ENCODE measurements at regions not wholly inside any gene's neighbourhood (a gene's known extent, or its start where the extent isn't known, plus 50 kb on each side); places are given as distances from the start of the nearest gene placed in this dataset.

DNA sequence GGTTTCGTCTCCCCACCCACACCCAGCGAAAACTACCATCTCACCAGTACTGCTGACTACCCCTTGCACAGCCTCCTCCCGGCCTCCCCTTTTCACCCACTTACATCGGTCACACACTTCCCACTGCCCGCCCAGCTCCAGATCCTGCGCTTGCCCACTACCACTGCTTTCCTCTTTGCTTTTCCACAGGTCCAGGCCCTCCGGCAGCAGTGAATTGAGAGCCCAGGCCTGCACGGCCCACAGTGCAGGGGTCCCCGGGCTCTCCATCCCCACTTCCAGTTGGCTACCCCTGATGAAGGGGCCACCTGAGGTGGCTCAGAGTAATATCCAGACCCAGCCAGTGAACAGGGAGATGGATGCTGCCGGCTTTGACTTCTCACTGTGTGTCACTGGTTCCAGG is 120.2 kb upstream of the FSTL4 start:
- DNase-seq, result no peak

DNA sequence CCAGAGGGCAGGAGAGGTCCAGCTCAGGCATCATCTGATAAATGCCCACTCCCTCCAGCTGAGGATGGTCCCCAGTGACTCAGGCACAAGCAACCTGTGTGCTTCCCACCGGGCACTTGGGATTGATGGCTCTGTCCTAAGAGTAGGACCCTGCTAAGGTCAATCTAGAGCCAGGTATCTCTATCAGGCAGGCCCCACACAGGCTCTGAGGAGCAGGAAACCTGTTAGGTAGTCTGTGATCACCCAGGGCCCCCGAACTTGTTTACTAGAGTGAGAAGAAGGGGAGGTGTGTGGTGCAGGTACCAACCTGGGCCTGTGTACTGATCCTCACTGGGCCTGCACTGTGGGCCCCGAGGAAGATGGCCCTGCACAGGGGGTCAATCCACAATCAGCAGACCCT is 119.6 kb upstream of the FSTL4 start:
- no peak for DNase-seq

DNA sequence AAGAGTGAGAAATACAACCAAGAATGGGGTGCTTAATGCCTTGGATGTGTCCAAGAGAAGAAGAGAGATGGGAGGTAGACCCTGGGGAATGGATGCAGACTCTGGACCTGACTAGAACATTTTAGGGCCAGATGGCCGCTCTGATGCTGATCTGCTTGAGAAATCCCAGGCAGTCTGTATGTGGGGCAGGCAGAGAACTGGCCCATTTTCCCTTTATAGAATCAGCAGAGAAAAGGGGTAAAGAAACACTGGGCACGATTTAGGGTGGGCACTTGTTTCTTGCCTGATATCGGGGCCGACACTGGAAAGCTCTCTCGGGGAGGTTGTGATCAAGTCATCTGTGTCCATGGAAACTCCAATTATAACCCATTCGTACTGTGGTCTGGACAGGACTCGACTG is 118.5 kb upstream of the FSTL4 start:
- no peak for DNase-seq

DNA sequence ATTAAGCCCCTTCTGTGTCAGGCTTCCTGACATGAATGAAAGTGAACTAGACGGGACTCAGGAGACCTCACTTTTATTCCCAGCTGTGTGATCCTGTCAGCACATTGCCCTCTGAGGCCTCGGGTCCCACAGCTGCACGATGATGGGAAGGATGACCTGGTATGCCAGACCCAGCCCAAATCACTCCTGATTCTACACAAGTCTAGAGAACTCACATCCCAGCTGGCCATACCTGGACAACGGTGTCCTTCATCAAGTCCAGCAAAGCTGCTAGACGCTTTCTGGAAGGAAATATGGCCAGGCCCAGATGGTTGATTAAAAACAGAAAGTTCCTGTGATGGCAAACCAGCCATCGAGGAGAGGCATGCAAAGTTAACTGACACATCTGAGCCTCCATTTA is 118.0 kb upstream of the FSTL4 start:
- DNase-seq, result no peak

DNA sequence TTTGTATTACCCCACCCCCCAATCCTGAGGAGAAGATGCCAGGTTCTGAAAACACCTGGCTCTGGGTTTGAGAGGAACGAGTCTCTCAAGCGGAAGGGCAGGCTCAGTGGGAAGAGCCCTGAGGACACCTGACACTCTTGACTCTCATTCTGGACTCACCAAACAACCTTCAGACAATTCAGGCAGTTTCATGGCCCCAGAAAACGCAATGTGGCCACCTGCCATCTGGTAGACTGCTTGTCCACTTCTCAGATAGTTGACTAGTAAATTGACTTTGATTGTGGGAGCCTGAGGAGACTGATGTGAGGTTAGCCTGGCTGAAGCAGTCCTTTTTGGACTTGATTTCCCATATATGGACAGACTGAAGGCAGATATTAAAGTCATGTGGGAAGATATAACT is 117.5 kb upstream of the FSTL4 start:
- no peak for DNase-seq

DNA sequence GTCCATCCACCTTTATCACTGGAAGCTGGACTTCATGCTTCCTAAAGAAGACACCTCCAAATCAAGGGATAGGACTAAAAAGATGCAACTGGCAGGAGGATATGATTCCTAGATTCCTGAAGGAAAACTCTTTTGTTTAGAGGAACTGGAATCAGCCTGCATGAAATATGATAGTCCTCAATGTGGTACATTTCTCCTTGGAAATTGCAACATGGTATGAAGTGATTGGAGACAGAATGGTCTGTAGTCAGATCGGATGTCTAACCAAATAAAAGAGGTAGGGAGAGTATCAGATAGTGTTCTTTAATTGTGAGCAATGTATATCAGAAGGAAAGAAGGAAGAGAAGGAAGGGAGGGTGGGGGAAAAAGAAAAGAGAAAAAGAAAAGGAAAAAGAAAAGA is 116.1 kb upstream of the FSTL4 start:
- DNase-seq, result no peak

DNA sequence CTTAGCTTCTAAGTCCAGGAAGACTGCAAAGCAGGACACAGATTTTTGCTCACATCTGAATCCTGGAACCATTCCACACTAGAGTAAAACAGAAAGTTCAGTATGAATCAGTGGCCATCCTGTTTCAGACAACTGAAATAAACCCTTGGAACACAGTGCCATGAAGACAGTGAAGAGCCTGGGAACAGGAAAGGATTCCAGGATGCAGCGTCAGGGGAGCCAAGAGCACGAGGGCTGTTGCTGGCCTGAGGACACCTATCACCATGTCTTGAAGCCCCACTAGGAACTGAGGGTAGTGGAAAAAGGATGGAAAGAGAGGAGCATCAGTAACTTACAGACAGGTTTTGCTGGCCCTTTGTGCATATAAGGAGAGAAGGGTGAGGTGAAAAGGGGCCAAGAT is 115.3 kb upstream of the FSTL4 start:
- no peak for DNase-seq

DNA sequence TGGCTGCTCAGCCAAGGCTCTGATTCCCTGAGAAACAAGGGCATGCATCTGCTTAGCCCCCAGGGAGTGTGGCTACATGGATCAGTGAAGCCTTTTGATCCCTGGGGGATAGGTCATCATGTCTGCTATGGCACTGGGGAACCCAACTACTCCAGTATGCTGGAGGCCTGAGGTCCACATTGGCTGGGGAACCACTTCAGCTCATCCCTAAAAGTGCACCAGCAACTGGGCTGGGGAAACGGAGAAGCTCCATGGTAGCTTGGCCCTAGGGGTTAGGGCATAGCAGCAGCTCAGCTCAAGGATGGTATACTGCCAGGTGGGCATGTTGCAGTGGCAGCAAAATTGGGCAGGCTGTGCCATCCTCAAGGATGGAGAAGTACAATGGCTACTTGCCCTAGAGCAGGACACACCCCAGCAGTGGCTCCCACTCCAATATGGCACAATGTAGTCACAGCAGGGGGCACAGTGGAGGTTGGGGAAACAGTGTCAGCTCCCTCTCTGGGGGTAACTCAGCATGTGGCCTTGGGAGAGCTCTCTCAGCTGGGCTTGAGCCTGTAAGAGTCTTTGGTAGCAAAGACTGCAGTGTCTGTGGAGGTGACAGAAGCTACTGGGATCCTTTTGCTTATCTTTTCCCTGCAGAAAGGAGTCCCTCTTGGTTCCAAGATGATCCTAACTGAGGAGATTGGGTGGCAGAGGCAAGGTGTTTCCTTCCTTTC is 111.5 kb upstream of the FSTL4 start:
- DNase-seq, result no peak

DNA sequence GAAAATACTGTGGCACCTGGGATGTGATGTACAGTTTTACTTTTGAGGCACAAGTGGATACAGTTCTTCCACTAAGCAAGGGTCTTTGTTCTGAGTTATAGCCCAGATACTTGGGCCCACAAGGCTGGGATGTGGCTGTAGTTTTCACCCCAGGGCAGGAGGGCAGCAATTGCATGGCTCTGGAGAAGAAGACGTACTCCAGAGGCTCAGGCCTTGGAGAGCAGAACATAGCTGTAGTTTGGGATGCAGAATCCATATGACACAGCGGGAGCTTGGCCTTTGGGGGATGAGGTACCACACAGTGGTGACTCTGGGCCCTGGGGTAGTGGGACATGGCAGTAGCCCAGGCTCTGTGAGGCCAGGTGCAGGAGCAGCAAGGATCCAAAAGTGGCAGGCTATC is 110.8 kb upstream of the FSTL4 start:
- no peak for DNase-seq

DNA sequence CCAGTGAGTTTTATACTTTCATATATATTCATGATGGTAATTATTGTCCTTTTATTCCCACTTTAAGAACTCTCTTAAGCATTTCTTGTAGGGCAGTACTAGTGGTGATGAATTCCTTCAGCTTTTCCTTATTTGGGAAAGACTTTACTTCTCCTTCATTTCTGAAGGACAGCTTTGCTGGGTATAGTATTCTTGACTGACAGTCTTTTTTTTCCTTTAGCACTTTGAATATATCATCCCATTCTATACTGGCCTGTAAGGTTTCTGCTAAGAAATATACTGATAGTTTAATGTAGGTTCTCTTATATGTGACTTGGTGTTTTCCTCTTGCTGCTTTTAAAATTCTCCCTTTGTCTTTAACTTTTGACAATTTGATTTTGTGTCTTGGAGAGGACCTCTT is 109.0 kb upstream of the FSTL4 start:
- DNase-seq, result no peak

DNA sequence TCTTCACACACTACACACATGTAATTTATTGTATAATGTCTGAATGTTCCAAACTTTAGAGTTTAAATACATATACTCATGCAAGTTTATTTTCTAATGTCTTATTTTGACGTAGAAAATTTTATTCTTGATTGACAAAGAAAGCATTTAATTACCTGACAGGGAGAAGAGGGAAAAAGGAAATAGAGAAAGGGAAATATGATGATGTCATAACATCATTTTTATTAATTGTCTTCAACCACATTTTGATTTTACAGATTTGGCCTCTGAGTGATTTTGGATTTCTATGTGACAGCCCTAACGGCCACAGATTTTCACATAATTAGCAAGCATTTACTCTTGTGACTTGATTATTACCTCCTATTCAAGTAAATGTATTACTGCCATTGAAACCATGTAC is 106.1 kb upstream of the FSTL4 start:
- DNase-seq, result no peak

DNA sequence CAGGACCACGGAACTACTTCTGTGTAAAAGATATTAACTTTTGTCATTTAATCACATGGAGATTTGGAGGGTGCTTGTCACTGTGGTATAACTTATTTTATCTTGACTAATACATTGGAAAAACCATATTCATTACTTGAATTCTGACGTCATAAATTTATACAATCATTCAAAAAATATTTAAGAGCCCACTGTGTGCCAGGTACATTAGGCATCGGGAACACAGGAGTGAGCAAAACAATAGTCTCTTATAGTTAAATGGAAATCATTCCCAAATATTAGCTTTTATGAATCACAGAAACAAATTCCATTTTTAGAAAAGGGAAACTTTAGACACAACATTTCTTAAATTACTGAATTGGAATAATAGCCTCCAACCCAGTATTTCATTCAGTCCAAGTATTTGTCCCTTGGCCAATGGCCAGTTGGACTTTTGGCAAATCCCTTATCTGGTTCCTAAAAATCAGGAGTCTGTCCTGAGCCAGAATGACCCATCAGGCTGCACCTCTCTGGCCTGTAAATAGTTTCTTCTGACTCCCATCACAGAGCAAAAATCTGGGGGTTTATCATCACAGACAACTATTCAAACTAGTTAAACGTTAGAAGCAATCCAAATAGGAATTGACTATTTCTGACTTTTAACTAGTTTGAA is 104.3 kb upstream of the FSTL4 start:
- no peak for DNase-seq

DNA sequence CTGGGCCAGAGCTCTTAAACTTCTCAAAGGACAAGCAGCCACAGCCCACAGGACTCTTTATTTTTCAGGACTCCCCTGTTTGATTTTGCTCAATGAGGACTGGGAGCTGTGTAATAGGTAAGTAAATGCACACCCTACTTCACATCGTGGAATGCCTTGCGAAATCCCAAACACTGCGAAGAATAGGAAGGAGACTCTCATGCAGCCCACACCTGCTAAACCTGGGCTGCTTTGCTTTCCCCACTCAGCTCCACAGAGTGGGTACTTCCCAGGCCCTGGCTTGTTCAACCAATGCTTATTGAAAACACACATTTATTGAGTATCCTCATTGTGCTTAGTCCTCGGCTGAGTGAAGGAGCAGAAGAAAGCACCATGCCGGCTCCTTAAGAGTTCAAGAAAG is 103.3 kb upstream of the FSTL4 start:
- no peak for DNase-seq

DNA sequence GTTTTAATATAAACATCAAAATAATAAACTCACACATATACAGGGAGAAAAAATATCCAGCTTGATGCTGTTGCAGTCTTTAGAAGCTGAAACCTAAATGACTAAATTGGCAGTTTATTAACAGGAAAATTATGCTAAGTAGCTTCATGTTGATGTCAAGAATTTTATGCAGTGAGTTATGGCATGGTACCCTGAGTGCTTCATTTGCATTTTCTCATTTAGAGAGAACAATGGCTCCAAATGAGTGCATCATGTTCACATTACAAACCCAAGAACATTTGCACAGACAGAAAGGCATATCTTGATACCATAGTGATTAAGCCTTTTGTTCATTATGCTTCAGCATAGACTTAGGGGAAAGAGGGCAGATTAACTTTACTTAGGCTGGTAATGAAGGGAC is 102.9 kb upstream of the FSTL4 start:
- no peak for DNase-seq

DNA sequence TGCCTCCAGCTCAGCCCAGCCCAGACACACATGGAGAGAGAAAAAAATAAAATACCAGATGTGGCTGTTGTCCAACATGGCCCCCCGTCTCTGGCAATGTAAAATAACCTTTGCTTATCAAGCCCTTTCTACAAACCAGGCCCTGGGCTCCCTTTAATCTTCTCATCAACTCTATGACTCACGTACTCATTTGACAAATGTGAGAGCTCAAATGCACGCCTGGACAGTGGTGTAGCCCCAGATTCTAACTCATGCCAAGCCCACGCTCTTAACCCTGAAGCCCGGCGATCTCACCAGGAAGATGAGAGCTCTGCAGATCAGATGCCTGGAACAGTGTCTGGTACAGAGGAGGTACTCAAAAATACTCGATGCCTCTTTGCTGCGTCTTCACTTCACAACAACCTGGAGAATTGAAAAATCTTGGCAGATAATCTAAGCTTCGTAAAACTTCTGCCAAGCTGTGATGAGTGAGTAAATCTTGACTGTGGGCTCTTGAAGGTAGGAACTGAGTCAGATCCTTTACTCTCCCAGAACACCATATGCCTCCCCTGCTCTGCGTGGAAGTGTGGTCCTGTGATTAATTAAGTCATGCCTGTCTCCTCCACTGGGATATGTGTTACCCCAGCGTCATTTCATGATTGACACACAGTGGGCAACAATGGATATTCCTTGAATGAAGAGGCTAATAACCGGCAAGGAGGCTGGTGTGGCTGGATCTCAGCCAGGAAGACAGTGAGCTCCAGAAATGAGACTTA is 102.0 kb upstream of the FSTL4 start:
- no peak for DNase-seq

DNA sequence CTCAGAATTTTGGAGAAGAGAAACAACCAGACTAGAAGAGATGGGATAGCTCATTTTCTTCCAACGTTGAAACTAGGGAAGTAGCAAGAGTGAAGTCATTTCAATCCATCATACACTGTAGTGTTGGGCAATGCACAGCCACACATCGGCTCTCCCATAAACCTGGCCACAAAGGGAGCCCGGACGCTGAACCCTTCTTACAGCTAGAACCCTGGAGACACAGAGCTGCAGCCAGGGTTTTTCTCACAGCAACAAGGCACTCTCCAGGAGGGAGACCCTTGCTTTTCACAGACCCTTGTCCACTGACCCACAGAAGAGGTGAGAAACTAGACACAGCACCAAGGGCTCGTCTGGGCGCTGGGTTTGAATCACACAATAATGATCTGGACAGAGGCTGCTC is 101.4 kb upstream of the FSTL4 start:
- no peak for DNase-seq

DNA sequence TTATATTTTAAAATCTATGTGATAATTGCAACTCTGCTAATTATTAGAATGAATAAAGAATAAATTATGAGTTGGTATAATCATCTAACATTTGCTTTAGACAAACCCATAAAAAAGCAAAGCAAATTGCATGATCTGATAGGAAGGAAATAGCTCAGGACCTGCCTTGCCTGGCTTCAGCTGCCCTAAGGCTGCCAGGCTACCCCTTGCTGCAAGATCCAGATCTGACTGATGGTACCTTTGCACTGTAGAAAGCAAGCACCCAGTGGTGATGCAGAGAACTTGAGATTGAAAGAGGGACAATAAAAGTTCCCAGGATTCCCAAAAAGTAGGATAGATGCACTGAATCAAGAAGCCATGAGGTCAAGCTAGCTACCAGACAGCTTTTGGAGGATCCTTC is 100.9 kb upstream of the FSTL4 start:
- DNase-seq, result no peak

DNA sequence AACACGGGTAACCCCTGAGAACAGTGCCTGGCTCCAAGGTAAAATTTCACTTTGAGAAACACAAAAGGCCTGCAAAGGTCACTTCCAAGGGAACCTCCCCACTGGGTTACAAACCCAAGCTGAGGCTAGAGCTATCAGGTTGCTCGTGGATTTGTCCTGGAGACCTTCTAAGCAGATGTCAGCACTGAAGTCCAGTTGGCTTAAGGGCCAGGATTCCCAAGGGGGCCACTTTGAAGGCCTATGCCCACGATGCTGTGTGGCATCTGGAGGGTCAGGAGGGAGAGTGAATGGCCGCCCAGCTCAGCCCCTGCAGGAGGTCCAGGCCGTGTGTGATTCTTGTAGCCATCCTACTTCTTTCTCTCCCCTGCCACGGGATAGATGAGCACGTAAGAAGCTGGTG is 100.2 kb upstream of the FSTL4 start:
- DNase-seq, result no peak

DNA sequence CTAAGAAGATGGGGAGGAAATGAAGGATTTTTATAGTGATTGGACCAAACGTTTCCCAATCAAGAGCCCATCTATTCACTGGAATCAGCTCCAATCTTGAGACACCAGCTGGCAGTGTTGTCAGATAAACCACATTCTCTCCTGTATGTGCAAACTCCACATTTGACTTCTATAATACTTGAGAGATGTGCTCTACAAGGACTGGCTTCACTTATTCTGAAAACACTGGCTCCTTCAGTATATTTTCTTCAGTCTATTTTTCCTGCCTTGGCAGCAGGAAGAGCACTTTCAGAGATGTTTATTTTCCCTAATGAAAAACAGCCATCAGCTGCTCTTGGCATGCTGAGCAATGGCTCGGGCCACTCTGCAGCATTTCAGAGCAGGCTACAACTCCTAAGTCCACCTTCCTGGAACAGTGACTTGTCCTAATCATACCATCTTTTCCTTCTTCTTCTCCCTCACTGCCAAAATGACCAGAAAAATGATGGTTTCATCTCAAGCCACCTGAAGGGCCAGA is 96.9 kb upstream of the FSTL4 start:
- DNase-seq, result no peak

DNA sequence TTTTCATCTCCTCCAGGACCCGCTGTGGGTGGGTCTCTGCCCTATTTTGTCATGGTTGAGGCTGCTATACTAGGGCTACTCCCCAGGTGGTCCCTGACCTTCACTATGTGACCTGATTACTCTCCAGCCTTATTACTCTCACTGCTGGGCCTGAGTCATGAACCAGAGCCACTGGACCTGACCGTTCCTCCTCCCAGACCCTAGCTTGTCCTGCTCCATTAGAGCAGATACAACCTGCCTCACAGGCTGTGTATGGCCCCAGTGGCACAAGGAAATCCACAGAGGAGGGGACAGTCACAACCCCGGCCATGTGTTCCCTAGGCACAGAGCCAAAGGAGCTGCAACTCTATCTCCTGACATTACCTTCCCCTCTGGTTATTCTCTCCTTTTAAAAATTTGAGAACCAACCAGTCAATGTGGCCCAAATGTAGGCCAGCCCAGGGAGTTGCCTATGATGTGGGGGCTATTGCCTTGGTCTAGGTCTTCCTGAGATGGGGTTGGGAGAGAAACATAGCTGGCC is 96.0 kb upstream of the FSTL4 start:
- no peak for DNase-seq

DNA sequence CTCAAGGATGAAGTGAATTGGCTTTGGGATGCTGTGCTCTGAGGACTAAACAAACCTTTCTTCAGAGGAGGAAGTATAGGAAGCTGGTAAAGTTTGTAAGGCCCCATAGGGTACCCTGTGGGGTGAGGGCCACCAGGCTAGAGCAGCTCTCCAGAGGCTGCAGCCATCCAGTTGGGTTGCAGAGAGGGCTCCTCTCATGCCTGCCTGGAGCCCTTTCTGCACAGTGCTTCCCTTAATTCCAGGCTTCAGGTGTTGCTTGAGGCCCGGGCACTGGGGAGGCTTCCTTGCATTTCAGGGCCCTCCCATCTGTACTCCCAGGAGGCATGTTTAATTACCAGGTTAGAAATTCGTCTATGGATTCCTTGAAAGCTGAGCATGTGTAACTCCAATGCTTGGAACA is 95.3 kb upstream of the FSTL4 start:
- DNase-seq, result no peak

DNA sequence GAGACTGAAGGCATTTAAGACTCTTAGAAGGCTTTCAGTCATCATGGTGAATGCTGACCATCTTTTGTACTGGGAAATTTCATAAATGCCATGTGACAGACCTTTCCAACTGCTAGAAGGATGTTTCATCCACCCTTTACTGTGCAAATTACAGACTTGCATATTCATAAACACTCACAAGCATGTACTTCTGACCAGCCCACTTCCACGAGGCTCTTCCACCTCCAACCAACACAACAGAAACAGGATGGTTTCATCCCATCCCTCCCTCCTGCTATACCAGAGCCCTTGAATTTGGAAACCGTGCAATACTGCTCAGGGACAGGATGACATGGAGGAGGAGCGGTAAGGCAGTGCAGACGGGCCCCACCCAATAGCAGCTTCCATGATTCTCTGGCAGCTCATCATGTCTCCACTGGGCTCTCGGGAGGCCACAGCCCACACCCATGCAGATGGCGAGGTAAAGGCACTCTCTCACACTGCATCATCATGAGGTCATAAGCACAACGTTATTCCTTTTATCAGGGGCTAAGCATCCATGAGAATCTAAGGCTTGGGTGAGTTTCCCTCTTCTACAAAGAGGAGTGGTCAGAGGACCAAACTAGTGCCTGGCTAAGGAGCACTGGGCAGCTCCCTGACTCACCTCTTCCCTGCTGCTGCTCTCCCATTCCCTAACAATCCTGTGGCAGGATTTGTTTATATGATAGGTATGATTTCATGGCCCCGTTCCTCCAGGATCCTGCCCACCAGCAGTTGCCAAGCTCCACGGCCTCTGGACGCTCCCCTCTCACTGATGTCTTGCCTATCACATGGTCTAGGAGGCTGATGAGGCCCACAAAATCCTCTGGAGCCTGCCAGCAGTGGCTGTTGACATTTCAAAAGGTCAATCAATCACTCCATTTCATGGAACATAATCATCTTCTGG is 94.4 kb upstream of the FSTL4 start:
- DNase-seq, result no peak

DNA sequence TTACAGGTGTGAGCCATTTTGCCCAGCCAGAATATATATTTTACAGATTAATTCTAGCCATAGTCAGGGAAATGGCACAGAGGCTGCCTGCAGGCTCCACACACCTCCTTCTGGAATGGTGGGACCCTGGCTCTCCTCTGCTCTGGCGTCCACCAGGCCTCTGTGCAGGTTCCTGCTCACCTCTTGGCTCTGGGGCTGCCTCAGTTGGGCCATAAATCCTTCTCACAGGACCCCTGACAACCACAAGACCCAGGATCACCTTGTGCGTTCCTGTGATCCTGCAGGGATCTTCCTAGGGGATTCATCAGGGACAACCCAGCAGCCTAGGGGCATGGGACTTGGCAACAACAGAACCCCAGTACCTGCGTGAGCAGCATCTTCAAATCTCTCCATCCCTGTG is 93.0 kb upstream of the FSTL4 start:
- DNase-seq, result no peak
